ENCODE measurements at regions not wholly inside any gene's neighbourhood (a gene's known extent, or its start where the extent isn't known, plus 50 kb on each side); places are given as distances from the start of the nearest gene placed in this dataset.
"Not testable (repeated sequence)": the region's sequence is repeated elsewhere in the genome, so short reads cannot be mapped to it uniquely, and the experiment has no call there.

DNA sequence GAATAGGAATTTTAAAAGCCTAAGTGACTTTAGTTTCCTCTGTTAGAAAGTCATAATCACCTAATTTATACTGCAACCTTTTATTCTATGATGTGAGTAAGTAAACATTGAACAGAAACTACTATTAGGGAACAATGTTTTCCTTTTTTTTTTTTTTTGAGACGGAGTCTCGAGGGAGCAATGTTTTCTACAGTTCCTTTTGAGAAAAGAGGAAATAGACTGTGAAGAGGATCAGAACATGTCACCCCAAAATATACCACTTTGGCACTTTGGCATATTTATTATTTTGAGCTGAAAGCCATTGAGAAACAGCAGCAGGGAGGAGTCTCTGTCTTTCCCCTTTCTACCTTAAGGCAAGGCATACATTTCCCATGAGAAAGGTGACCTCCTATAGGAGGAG, 162.7 kb upstream of the CNOT2 start:
- no peak for DNase-seq (ENCODE audit: low spot score in 2 of 2)
- Histone ChIP-seq H3K36me3 (no peaks in the 10 kb centered on the region), H3K27me3 (no peaks in the 10 kb centered on the region), H3K4me1 (no peaks in the 10 kb centered on the region), H3K27ac (no peak overlapping the region), H3K9me3 (no peaks in the 10 kb centered on the region), H3K4me3 (no peak overlapping the region)
- no peak for TF ChIP-seq POLR2A (IDR thresholded peaks at IDR 0.05)
- no peak for TF ChIP-seq POLR2AphosphoS5 (IDR thresholded peaks at IDR 0.05)
- TF ChIP-seq, protein P1, sequence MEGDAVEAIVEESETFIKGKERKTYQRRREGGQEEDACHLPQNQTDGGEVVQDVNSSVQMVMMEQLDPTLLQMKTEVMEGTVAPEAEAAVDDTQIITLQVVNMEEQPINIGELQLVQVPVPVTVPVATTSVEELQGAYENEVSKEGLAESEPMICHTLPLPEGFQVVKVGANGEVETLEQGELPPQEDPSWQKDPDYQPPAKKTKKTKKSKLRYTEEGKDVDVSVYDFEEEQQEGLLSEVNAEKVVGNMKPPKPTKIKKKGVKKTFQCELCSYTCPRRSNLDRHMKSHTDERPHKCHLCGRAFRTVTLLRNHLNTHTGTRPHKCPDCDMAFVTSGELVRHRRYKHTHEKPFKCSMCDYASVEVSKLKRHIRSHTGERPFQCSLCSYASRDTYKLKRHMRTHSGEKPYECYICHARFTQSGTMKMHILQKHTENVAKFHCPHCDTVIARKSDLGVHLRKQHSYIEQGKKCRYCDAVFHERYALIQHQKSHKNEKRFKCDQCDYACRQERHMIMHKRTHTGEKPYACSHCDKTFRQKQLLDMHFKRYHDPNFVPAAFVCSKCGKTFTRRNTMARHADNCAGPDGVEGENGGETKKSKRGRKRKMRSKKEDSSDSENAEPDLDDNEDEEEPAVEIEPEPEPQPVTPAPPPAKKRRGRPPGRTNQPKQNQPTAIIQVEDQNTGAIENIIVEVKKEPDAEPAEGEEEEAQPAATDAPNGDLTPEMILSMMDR (IDR thresholded peaks at IDR 0.05), result no peak
- intact Hi-C loops (cut with DNase I; ENCODE audit: low total_unique reads), result loop anchor here (10.0 kb wide), 1 partner anchor 264 kb away; no protein-coding TSS in a partner anchor

DNA sequence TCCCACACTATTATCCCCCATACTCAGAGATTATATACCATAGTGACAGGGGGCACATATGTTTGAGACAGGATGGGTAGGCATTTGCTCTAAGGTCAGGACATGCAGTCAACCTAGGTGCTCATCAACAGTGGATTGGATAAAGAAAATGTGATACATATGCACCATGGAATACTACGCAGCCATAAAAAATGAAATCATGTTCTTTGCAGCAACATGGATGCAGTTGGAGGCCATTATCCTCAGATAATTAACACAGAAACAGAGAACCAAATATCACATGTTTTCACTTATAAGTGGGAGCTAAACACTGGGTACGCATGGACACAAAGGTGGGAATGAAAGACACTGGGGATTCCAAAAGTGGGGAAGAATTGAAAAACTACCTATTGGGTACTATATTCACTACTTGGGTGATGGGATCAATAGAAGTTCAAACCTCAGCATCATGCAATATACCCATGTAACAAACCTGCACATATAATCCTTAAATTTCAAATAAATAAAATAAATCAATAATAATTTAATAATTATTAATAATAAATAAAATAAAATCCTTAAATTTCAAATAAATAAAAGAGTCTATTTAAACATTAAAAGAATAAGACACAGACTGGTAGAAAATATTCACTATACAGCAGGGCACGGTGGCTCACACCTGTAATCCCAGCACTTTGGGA, 160.1 kb upstream of the CNOT2 start:
- no peak overlapping the region for H3K4me3 ChIP-seq
- H3K27me3 ChIP-seq, result no peaks in the 10 kb centered on the region
- H3K27ac ChIP-seq, result no peak overlapping the region
- intact Hi-C loops (cut with DNase I; ENCODE audit: low total_unique reads), result loop anchor here (10.0 kb wide), 1 partner anchor 262 kb away; no protein-coding TSS in a partner anchor
- no peaks in the 10 kb centered on the region for H3K9me3 ChIP-seq
- no peak for DNase-seq (ENCODE audit: low spot score in 2 of 2)
- H3K4me1 ChIP-seq, result no peaks in the 10 kb centered on the region
- H3K36me3 ChIP-seq, result no peaks in the 10 kb centered on the region
- no peak for TF ChIP-seq POLR2A (IDR thresholded peaks at IDR 0.05)
- TF ChIP-seq, protein P1 (IDR thresholded peaks at IDR 0.05), result no peak
- no peak for TF ChIP-seq POLR2AphosphoS5 (IDR thresholded peaks at IDR 0.05)

DNA sequence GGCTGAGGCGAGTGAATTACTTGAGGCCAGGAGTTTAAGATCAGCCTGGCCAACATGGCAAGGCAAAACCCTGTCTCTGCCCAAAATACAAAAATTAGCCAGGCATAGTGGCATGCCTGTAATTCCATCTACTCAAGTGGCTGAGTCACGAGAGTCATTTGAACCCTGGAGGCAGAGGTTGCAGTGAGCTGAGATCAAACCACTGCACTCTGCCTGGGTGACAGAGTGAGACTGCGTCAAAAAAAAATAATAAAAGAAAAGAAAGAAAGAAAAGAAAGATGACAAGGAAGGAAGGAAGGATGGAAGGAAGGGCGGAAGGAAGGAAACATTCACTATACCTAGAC, 159.6 kb upstream of the CNOT2 start:
- Histone ChIP-seq H3K27me3 (no peaks in the 10 kb centered on the region), H3K4me3 (no peak overlapping the region), H3K9me3 (no peaks in the 10 kb centered on the region), H3K4me1 (no peaks in the 10 kb centered on the region), H3K36me3 (no peaks in the 10 kb centered on the region), H3K27ac (no peak overlapping the region)
- TF ChIP-seq, protein P1 (IDR thresholded peaks at IDR 0.05), result no peak
- no peak for TF ChIP-seq POLR2AphosphoS5 (IDR thresholded peaks at IDR 0.05)
- no peak for TF ChIP-seq POLR2A (IDR thresholded peaks at IDR 0.05)
- intact Hi-C loops (cut with DNase I; ENCODE audit: low total_unique reads), result loop anchor here (10.0 kb wide), 1 partner anchor 261 kb away; no protein-coding TSS in a partner anchor
- DNase-seq (ENCODE audit: low spot score in 2 of 2), result no peak

DNA sequence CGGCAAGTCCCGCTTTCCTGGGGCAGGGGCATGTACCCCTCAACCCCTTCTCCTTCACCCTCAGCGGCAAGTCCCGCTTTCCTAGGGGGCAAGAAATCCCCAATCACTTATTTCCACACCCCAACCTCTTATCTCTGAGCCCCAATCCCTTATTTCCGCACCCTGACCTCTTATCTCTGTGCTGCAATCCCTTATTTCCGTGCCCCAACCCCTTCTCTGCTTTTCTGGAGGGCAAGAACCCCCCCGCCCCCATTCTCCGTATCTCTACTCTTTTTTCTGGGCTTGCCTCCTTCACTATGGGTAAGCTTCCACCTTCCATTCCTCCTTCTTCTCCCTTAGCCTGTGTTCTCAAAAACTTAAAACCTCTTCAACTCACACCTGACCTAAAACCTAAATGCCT, 156.9 kb upstream of the CNOT2 start:
- H3K9me3 ChIP-seq; DNase-seq (ENCODE audit: low spot score in 2 of 2); H3K4me3 ChIP-seq; H3K4me1 ChIP-seq; H3K27me3 ChIP-seq; H3K36me3 ChIP-seq; H3K27ac ChIP-seq: not testable (repeated sequence)
- intact Hi-C loops (cut with DNase I; ENCODE audit: low total_unique reads), result loop anchor here (10.0 kb wide), 1 partner anchor 258 kb away; no protein-coding TSS in a partner anchor

DNA sequence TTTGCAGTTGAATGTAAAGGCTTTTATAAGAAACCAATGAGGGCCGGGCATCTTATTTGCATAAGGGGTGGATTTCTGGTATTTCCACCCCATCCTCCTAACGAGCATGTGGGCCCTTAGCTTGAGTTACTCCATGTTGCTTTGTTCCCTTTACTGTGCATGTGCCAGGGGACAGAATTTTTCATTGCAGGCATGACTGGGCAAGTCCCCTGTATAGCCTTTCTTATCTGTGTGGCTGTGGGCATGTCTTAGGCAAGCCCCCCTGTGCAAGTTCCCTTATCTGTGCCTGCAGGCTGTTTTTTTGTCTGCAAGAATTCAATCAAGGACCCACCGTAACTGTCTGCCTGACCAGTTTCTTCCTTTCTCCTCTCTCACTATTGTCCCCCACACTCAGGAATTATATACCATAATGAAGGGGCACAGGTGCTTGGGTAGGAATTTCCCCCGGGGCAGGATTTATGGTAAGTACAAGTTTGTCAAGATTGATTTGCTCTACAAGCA, 152.2 kb upstream of the CNOT2 start:
- intact Hi-C loops (cut with DNase I; ENCODE audit: low total_unique reads), result no loop called here
- no peaks in the 10 kb centered on the region for H3K27me3 ChIP-seq

More for the DNA sequence above, 152.2 kb upstream of the CNOT2 start:
- DNase-seq (ENCODE audit: low spot score in 2 of 2), result no peak
- no peak overlapping the region for H3K4me3 ChIP-seq
- H3K9me3 ChIP-seq, result no peaks in the 10 kb centered on the region
- no peak for TF ChIP-seq POLR2AphosphoS5 (IDR thresholded peaks at IDR 0.05)
- TF ChIP-seq, protein P1 (IDR thresholded peaks at IDR 0.05), result no peak
- TF ChIP-seq POLR2A (IDR thresholded peaks at IDR 0.05), result no peak
- H3K4me1 ChIP-seq, result no peaks in the 10 kb centered on the region
- H3K36me3 ChIP-seq, result no peaks in the 10 kb centered on the region
- H3K27ac ChIP-seq, result no peak overlapping the region

Data from breast epithelium (tissue), 4 donors.